Stimulated activated naive CD8-positive, alpha-beta T cell treated with anti-CD3 and anti-CD28 coated beads, Interleukin-15, amount 100 ng/mL, for 72 hours (primary cell): ENCODE measurements at regions not wholly inside any gene's neighbourhood (a gene's known extent, or its start where the extent isn't known, plus 50 kb on each side); places are given as distances from the start of the nearest gene placed in this dataset.

ENCODE experiments used
- ATAC-seq: fragments of 150-1000 bp; cut with Tn5 transposase; 2 replicates; pipeline ENCODE4 v1.10.0; 2021; ENCODE audit warnings: mild to moderate bottlenecking, moderate library complexity
- DNase-seq, 2 donors: peaks; one replicate each; pipeline ENCODE4 v3.0.0; 2021 to 2022
- H3K27ac Mint-ChIP-seq, 2 donors: one replicate each; pipeline ENCODE4 v1.8.0; 2022; ENCODE audit warnings: mild to moderate bottlenecking in 2 of 2, mixed read lengths in 2 of 2, moderate library complexity in 2 of 2
- H3K27me3 Mint-ChIP-seq: one replicate; pipeline ENCODE4 v1.8.0; 2022; ENCODE audit warnings: mixed read lengths
- H3K4me1 Mint-ChIP-seq: one replicate; pipeline ENCODE4 v1.8.0; 2022; ENCODE audit warnings: mild to moderate bottlenecking, mixed read lengths
- H3K4me3 Mint-ChIP-seq, 2 donors: one replicate each; pipeline ENCODE4 v1.8.0; 2022; ENCODE audit warnings: mild to moderate bottlenecking in 2 of 2, mixed read lengths in 2 of 2, moderate library complexity in 1 of 2
- H3K9me3 Mint-ChIP-seq, 2 donors: one replicate each; pipeline ENCODE4 v1.8.0; 2022; ENCODE audit warnings: mixed read lengths in 2 of 2

DNA sequence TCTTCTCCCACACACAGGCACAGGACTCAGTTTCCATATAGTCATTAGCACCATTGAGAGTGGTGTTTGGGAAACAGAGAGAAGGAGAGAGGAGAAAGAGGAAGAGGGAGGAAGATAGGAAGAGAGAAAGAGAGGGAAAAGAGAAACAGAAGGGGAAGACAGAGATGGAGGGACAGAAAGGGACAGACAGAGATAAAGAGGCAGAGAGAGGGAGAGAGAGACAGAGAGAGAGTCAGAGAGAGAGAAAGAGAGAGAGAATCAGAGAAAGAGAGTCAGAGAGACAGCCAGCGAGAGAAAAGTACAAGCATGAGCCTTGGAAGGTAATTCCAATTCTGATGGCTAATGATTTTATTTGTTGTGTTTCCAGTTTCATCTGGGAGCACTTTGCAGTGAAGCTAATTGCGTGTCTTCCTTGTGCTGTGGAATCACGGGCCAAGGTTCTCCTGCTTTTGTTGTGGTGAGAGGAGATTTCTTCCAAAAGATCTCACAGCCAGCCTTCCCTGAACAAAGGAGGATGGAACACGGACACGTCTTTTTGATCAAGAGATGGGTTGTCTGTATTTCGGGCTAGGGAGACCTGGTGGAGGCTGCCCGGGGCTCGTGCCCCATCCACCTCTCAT is 153.6 kb upstream of the TWIST2 start:
- H3K4me1 Mint-ChIP-seq, result no peaks in the 10 kb centered on the region
- no peak overlapping the region for H3K27ac Mint-ChIP-seq
- H3K9me3 Mint-ChIP-seq, result no peaks in the 10 kb centered on the region
- H3K27me3 Mint-ChIP-seq, result peaks cover 7% of the 10 kb centered on the region
- ATAC-seq (no peak), DNase-seq (no peak)
- no peak overlapping the region for H3K4me3 Mint-ChIP-seq

DNA sequence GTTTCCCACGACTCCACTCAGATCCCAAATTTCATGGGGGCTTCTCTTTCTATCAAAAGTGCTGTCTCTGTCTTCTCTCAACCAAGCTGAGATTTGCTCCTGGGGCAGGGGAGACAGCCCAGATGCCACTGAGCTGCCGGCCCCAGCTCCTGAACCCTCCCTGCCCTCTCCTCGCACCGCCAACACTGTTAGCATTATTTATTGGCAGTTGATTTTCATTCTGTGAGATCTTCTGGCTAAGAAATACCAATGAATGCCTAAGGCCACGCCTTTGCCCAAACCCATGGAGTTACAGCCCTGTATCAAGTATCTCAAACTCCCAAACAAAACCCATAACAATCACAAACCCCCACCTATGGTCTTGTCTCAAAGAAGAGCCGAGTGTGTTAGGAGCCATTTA is 153.0 kb upstream of the TWIST2 start:
- peaks cover 5% of the 10 kb centered on the region for H3K27me3 Mint-ChIP-seq
- no peak overlapping the region for H3K27ac Mint-ChIP-seq
- DNase-seq, result no peak
- no peak for ATAC-seq
- no peaks in the 10 kb centered on the region for H3K4me1 Mint-ChIP-seq
- no peaks in the 10 kb centered on the region for H3K9me3 Mint-ChIP-seq
- H3K4me3 Mint-ChIP-seq, result no peak overlapping the region

DNA sequence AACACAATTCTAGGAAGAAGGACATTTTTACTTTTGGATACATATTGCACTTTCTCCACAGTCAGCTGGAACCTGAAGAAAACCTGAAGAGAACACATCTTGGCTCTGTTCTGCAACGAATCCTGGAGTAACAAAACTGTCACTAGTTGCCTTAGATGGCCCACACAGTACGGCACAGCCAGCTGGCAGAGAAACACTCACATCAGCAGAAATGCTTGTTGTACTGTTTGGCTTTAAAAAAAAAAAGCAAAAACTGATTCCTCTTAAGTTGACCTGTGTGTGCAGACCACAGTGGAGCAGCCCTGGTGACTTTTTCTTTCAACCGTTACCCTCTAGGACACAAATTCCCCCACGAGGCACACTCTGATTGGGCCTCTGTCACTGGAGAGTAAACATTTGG is 152.3 kb upstream of the TWIST2 start:
- no peak overlapping the region for H3K4me3 Mint-ChIP-seq
- no peaks in the 10 kb centered on the region for H3K4me1 Mint-ChIP-seq
- ATAC-seq, result no peak
- no peaks in the 10 kb centered on the region for H3K9me3 Mint-ChIP-seq
- H3K27ac Mint-ChIP-seq, result no peak overlapping the region
- no peaks in the 10 kb centered on the region for H3K27me3 Mint-ChIP-seq
- DNase-seq, result no peak

DNA sequence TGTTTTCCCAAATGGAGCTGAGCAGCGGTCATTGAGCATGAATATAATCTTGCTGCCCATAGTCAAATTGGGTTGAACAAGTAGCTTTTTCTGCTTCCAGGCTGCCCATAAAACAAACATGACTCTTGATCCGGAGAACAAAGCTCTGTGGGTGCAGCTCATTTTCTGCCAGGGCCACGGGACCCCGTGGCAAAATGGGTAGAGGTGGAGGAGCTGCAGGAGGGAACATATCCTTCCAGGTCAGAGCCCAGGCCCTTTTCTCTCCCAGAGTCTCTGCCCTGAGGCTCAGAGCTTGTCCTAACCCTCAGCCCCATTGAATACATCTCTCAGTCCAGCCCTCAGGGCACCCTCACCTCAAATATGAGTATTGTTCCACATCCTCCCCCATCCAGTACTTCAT is 151.6 kb upstream of the TWIST2 start:
- no peaks in the 10 kb centered on the region for H3K27me3 Mint-ChIP-seq
- ATAC-seq, result no peak
- peaks cover under 1% of the 10 kb centered on the region for H3K4me1 Mint-ChIP-seq
- DNase-seq, result no peak
- H3K27ac Mint-ChIP-seq, result no peak overlapping the region
- H3K4me3 Mint-ChIP-seq, result no peak overlapping the region
- H3K9me3 Mint-ChIP-seq, result no peaks in the 10 kb centered on the region

DNA sequence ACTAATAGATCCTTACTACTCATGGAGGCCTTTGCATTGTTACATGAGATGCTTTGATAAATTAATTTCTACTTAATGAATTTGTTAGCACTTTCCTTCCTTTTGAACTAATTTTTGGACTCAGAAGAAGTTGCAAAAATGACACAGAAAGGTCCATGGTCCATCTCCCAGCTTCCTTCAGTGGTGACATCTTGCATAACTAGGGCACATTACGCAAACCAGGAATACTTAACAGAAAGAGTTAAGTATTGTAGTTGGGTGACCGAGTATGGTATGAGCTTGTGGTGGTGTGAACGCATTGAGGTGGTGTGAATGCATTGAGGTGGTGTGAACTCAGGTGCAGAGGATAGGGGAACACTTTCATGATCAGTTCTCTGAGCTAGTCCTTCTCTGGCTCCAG is 151.1 kb upstream of the TWIST2 start:
- no peaks in the 10 kb centered on the region for H3K9me3 Mint-ChIP-seq
- H3K4me3 Mint-ChIP-seq, result no peak overlapping the region
- H3K27ac Mint-ChIP-seq, result no peak overlapping the region
- ATAC-seq (no peak), DNase-seq (no peak)
- peaks cover 5% of the 10 kb centered on the region for H3K4me1 Mint-ChIP-seq
- H3K27me3 Mint-ChIP-seq, result no peaks in the 10 kb centered on the region

DNA sequence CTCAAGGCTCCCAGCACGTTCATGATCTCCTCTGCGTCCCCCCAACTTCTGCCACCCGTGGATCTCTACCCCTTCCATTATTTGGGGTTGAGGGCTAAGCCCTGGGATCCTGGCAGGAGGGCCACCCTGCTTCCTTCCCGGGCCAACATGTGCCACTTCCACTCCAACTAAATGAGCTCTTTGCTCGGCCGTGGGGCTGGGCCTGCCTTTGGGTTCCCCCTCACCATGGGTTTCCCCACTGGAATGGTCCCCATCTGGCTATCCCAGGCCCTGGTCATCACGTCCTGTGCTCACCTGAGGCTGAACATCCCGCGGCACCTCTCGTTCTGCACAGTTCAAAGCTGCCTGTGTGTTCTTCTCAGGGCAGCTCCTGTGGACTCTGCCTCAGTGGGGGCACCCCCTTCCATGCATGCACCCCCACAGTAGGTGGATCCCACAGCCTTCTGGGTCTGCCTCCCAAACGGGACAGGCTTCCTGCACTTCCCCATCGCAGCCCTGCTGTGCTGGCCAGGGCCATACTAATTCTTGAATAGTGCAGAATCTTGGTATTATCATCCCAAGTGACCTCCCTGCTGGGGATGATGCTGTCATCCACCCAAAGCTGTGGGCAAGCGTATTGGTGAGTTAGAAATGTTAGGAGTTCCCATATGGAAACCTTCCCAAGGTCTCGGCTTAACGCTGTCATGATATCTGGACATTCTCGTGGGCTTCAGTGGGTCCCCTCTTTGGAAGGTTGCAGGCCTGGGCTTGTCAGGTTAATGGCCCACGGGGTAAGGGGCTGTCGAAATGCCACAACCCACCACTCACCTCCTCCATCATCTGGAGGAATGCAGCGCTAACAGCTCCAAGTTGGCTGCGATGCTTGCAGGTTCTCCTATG is 150.5 kb upstream of the TWIST2 start:
- ATAC-seq (no peak), DNase-seq (no peak)
- H3K27me3 Mint-ChIP-seq, result no peaks in the 10 kb centered on the region
- H3K27ac Mint-ChIP-seq, result no peak overlapping the region
- H3K4me3 Mint-ChIP-seq, result no peak overlapping the region
- H3K9me3 Mint-ChIP-seq, result no peaks in the 10 kb centered on the region
- H3K4me1 Mint-ChIP-seq, result peaks cover 5% of the 10 kb centered on the region

DNA sequence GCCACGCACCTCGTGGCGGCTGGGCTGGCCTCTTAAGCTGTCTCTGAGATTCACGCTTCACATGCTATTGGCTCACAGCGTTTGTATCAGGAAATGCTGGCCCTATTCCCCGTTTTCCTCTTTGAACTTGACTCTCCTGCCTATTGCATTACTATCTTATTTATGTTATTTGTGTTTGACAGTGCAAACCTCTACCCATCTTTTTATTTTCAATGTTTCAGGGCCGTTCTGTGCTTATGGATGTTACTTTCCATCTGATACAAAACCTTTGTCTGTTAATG is 149.9 kb upstream of the TWIST2 start:
- ATAC-seq, result no peak
- no peak overlapping the region for H3K4me3 Mint-ChIP-seq
- H3K27me3 Mint-ChIP-seq, result no peaks in the 10 kb centered on the region
- H3K9me3 Mint-ChIP-seq, result no peaks in the 10 kb centered on the region
- no peak for DNase-seq
- peaks cover 5% of the 10 kb centered on the region for H3K4me1 Mint-ChIP-seq
- no peak overlapping the region for H3K27ac Mint-ChIP-seq

DNA sequence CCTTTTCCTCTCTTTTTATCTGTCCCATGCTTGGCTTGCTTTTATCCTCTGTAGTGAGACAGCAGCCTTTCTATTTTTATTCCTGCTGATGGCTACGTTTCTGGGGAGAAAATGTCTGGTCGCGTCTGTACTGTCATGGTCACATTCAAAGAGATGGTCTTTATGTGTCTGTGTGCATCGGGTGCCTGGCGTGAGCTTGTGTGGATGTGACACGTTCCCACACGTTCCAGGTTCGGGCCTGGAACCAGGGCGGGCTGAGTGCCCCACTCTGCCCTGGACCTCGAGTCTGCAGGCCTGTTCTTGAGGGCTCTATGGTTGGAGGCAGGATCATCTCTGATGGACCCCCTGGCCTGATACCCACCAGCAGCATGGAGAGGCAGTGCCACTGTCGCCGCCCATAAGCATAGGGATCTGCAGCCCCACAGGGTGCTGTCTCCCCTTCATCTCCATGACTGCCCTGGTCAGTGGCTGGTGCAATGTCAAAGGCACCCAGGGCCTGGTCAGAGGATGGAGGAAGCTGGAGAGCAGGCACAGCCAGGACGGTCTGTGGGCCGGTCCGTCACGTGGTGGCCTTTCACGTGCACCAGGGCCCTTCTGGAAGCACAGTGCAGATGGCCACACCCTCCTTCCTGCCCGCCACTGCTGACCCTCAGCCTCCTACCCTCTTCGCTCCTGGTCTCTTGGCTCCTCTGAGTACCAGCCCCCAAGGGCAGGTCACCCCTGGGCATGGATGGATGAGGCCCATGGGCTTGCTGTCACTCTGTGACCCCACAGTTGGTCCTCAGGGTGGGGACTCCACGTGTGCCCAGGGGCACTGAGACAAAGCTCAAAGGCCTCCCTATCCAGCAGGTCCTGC is 149.2 kb upstream of the TWIST2 start:
- no peak for ATAC-seq
- Mint-ChIP-seq H3K4me1 (peaks cover 5% of the 10 kb centered on the region), H3K9me3 (no peaks in the 10 kb centered on the region), H3K4me3 (no peak overlapping the region), H3K27me3 (no peaks in the 10 kb centered on the region), H3K27ac (peak overlapping the region in 1 of 2 donors; percentile 60)
- DNase-seq, result no peak

DNA sequence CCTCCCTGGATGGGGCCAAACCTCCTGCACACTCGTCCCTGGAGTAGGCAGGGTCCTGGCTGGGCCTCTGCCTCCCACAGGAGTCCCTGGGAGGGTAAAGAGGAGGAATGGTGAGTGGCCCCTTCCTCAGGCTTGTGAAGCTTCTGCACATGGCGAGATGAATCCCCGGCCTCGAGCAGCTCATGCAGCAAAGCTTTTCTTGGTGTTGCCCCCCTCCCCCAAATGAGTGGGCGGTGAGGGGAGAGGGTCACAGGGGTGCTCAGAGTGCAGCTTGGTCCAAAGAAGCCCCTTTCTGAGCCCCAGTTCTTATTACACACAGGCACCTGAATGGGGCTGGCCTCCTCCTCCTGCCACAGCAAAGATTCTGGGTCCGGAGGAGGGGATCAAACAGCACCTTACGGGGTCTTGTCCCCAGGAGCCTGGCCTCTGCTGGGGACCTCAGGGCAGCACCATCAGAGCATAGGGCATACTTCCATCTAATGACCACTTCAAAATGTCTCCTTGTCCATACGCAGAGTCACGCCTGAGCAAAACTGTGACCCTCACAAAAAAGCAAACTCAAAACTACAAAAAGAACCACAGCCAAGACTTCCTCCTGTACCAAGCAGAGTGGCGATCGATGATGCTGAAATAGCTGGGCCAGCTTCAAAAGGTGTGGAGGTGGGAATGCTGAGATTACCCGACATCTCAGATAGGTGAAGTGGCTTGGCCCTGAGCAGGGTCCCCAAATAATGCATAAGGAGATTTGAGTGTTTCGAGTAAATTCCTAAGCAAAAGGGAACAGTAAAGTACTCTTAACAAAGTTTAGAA is 148.4 kb upstream of the TWIST2 start:
- ATAC-seq, result no peak

DNA sequence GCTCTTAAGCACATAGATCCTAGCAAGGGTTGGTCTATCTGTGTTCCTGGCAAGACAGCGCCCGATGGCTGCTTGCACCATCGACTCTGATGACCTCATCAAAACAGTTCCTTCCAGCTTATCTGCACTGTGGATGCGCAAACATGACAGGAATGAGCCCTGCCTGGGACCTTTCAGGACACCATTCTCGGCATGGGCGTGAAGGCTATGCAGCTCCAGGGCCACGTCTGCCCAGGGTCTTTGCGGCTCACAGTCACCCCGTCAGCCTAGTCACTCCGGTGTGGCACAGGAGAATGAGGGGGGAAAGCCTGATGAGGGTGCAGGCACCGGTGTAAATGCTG is 147.8 kb upstream of the TWIST2 start:
- H3K4me3 Mint-ChIP-seq, result no peak overlapping the region
- H3K27ac Mint-ChIP-seq, result no peak overlapping the region
- H3K9me3 Mint-ChIP-seq, result no peaks in the 10 kb centered on the region
- peaks cover 5% of the 10 kb centered on the region for H3K4me1 Mint-ChIP-seq
- no peak for DNase-seq
- no peak for ATAC-seq
- H3K27me3 Mint-ChIP-seq, result no peaks in the 10 kb centered on the region

More for the DNA sequence above, 148.4 kb upstream of the TWIST2 start:
- Mint-ChIP-seq H3K4me3 (no peak overlapping the region), H3K27me3 (no peaks in the 10 kb centered on the region), H3K9me3 (no peaks in the 10 kb centered on the region), H3K4me1 (peaks cover 5% of the 10 kb centered on the region), H3K27ac (peak overlapping the region in 1 of 2 donors; percentile 55)
- DNase-seq, result no peak

DNA sequence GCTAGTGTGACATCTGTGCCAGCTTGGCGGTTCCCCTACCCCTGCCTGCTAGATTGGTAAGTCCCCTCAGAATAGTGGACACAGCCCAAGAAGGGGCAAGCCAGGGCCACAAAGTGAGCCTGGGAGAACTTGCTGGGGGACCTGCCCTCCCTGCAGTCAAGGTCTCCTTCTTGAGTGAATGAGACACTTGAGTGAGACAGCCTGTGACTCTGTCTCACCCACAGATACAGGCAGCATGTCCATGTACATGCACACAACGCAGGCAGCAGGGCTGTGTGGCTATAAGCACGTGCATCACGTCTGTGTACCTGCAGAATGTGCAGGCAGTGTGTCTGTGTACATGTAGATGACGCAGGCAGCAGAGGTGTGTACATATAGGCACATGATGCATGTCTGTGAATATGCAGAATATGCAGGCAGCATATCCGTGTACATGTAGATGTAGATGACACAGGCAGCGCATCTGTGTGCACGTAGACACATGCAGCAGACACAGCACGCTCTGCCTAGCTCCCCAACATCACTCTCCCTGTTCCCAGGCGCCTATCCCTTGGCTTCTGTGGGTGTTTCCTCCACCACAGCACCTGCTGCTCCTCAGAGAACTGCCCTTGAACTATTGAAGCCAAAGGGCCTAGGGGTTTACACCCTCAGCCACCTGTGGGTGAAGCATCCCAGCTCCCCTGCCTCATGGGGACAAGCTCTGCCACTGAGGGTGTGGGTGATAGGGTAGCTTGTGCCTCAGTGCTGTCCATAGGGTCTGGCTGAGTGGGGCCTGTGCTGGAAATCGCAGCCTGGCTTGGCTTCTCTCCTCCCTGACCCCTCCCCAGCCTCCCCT is 147.2 kb upstream of the TWIST2 start:
- no peak for DNase-seq
- Mint-ChIP-seq H3K27me3 (no peaks in the 10 kb centered on the region), H3K9me3 (no peaks in the 10 kb centered on the region), H3K4me1 (peaks cover 5% of the 10 kb centered on the region), H3K4me3 (no peak overlapping the region), H3K27ac (no peak overlapping the region)
- no peak for ATAC-seq

DNA sequence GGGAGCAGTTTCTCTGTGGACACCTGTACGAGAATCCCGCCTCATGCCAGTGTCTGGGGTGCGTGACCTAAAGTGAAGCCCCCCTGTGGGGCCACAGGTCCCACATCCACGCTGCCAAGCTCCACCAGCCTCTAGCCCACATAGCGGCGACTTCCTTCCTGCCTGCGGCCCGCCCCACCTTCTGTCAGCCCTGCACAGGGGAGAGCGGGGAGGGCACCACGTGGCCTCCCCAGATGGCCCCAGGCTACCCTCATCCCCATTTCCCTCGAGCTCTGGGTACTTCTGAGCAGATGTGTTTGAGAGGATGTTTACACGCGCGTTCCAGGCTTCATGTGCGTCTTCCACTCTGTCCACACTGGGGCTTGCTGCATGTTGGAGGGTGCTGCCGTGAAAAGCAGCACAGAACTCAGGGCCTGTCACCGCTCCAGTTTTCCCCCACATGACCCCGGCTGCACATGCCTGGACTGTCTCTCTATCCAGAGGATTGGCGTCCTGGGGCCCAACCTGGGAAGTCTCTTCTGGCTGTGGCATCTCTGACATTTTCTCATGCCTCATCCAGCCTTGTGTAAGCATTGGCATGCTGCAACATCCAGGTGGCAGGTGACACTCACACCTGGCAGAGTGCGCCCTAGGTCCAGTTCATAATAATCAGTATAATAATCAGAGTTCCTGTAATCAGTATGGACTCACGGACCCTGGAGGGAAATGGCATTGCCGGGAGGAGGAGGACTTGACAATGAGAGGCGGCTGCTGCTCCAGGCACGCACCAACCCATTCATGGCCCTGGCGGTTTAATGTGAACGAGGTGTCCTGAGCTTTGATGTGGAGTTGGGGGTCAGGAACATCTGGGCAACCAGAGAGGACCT is 146.3 kb upstream of the TWIST2 start:
- ATAC-seq (no peak), DNase-seq (no peak)
- no peaks in the 10 kb centered on the region for H3K27me3 Mint-ChIP-seq
- peaks cover 5% of the 10 kb centered on the region for H3K4me1 Mint-ChIP-seq
- no peak overlapping the region for H3K4me3 Mint-ChIP-seq
- H3K9me3 Mint-ChIP-seq, result no peaks in the 10 kb centered on the region
- H3K27ac Mint-ChIP-seq, result no peak overlapping the region

DNA sequence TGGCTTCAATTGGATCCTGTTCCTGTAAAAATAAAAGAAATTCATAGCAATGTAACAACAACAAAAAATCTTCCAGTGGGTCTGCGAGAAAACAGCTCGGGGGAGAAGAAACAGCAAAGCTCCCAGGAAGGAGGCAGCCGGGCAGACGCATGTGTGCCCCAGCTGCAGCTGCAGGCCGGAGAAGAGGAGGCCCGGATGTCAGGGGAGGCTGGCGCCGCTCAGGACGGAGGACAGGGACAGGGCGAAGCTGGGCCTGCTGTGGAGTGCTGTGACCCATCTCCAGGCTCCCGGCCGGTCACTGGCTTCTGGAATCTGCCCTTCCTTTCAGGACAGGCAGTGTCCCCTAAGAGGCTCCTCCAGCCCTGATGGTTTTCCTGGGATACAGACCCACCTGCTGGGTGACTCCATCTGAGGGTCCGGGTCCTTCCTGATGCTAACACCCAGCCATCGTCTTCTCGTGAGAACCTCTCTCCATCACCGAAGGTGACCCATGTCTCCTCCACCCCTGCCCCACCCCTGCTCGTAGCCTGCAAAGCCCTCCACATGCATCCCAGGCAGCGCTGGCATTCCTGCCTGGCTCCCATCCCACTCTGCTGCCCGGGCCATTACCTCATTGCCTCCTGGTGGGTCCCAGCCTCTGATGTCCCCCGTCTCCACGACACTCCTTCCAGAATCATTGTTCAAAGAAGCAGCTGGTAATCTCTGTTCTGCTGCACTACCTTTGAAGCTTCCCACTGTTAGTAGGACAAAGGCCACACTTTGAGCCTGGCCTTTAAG is 145.4 kb upstream of the TWIST2 start:
- Mint-ChIP-seq H3K4me1 (peaks cover 5% of the 10 kb centered on the region), H3K27ac (peak overlapping the region; percentile 4 to 85), H3K27me3 (peaks cover 1% of the 10 kb centered on the region), H3K4me3 (no peak overlapping the region), H3K9me3 (no peaks in the 10 kb centered on the region)
- DNase-seq (no peak), ATAC-seq (no peak)
